OCI-M1 (cell line): ENCODE measurements at regions not wholly inside any gene's neighbourhood (a gene's known extent, or its start where the extent isn't known, plus 50 kb on each side); places are given as distances from the start of the nearest gene placed in this dataset.
A peak's percentile ranks its signal among the peaks of the same experiment; 100 is the strongest.

Experiments used
- DNase-seq: peaks from one replicate; lab custom pipeline; 2025; lab: John Stamatoyannopoulos, UW

DNA sequence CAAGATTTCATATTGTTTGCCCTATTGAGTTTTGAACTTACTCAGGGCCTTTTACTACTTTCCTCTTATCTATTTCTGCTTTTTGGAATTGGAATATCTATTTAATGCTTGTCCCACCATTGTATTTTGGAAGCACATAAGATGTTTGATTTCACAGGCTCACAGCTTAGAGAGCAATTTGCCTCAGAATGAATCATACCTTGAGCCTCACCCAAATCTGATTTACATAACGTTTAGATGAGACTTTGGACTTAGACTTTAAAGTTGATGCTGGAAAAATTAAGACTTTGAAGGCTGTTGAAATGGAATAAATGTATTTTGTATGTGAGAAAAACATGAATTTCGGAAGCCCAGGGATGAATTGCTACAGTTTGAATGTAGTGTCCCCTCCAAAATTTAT, 458.9 kb downstream of the CNTN6 start:
- DNase-seq = no peak

GRCh38 chr3:1552831-1553230, 460.0 kb downstream of the CNTN6 start:
- DNase-seq = no peak

DNA sequence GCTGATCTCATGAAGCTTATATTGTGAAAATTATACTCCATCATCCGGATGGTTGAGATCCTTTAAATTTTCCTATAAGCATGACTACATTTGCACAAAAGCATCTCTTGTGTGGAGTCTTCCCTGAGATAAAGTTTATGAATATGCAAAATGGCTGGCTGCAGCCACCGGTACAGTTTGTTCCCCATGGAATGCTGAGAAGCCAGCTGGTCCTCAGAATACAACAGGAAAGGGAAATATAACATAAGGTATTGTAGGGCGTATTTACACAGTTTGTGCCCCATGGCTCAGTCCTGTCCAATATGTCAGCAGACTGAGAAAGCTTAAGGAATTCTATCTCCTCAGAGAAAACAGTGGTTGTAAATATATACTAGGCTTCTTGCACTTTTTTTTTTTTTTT, 468.6 kb downstream of the CNTN6 start:
- DNase-seq = no peak

GRCh38 chr3:1571736-1572135, 478.9 kb downstream of the CNTN6 start:
- DNase-seq = peak; percentile 34

GRCh38 chr3:1576047-1576446, 483.2 kb downstream of the CNTN6 start:
- peak; percentile 55 for DNase-seq

DNA sequence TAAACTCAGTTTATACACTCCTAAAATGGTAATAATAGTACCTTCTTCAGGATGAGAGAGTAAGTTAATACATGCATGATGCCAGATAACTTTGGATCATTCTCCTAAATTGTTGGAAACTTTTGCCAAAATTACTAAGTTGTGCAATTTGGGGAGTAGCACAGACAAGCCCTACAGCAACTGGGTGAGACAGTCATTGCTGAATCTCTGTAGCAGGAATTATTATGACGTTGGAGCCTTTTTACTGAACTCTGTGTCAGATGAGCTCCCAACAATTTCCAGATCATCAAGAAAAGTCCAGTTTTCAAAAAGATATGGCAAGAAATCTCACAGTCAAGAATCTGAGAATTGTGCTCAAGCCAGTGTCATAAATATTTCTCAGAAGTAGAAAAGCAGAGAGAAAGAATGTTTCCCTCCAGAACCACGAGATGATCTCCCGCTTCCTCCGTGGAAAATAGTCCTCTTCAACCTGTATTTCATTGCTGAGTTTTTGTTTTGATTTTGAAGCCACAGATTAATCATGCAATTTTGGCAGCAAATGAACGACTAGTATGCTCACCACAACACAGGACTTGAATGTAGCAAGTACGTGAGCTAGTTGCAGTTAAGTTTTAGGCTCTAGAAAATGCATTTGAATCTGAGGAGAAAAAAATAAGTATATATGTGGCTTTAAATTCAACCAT, 485.4 kb downstream of the CNTN6 start:
- DNase-seq = no peak

DNA sequence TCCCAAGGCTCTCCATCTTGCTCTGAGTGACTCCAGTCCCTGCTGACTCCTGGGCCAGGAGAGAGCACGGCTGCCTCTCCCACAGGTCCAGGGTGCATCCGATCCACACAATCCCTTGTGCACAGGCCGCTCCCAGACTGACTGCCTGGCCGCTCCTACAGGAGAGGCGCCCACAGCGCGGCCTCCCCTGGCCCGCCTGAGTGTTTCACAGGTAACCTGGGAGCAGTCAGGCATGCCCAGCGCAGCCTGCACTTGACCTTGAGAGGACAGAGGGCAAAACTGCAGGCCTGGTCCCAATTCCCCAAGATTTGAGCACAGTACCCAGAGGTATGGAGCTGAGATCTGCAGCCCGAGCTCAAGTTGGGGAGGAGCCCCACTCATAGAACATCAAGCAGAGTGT, 490.2 kb downstream of the CNTN6 start:
- DNase-seq = no peak

DNA sequence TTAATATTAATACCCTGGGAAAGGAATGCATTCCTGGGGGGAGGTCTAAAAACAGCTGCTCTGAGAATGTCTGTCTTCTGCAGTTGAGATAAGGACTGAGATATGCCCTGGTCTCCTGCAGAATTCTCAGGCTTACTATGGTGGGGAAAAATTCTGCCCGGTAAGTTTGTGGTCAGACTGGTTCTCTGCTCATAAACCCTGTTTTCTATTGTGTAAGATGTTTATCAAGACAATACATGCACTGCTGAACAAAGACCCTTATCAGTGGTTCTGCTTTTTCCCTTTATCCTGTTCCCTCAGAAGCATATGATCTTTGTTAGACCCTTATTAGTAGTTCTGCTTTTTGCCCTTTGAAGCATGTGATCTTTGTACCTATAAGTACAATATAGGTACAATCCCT, 494.6 kb downstream of the CNTN6 start:
- peak; percentile 90 for DNase-seq

GRCh38 chr3:1591327-1592028, 498.7 kb downstream of the CNTN6 start:
- DNase-seq = no peak

DNA sequence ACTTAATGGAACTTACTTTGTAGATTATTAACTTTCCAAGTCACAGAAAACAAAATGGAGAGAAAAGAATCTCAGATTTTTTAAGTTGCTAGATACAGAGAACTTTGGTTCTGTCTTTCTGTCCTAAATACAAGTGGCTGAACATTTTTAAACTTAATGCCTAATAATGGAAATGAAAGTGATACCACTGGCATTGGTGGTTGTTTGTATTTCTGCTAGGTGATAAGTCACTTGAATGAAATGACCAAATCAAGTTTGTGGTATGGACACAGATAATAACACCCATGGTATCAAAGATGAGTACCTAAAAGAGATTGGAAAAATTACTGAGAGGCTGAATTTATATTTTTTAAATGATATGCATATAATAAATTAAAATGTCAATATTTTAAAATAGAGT, 502.1 kb downstream of the CNTN6 start:
- no peak for DNase-seq

GRCh38 chr3:1600206-1600605, 498.5 kb upstream of the CNTN4 start:
- no peak for DNase-seq

- no peak for DNase-seq
Observed at GRCh38 chr3:1600700-1601418, 497.8 kb upstream of the CNTN4 start.

GRCh38 chr3:1609416-1609815, 489.2 kb upstream of the CNTN4 start:
- DNase-seq = peak; percentile 47

DNA sequence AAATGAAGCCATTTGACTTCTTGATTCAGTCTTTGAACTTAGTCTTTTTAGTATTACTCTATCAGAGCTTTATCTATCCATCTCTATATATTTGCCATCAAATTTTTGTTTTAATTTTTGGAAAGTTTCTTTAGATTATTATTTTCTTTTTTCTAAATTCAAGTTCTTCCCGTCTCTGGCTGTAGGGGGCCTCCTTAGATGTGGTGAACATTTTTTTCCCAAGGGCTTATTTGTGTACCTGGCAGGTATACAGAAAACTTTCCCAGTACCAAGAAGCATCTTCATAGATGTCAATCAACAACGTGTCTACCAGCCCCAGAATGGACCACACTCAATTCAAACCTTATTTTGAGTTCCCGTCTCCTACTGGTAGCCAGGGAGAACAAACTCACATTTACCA, 486.8 kb upstream of the CNTN4 start:
- no peak for DNase-seq

DNA sequence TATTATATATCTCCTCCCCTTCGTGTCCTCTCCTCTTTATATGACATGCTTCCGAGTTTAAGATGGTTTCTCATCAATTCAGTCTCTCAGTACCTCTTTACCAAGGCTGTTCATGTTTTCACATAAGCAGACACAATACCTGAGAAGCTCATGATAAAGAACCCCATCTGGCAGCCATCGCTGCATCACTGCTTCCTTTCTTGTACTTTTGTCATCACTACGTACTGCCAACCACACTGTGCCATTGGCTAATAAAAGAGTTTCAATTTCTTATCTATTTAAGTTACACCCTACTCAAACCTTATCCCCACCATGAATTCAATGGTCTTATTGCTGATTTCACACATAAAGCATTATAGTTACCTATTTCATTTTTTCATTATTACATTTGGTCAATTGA, 484.7 kb upstream of the CNTN4 start:
- DNase-seq = no peak

- DNase-seq = no peak
Observed at GRCh38 chr3:1616744-1617143, 481.9 kb upstream of the CNTN4 start.

GRCh38 chr3:1623896-1624295, 474.8 kb upstream of the CNTN4 start:
- no peak for DNase-seq

DNA sequence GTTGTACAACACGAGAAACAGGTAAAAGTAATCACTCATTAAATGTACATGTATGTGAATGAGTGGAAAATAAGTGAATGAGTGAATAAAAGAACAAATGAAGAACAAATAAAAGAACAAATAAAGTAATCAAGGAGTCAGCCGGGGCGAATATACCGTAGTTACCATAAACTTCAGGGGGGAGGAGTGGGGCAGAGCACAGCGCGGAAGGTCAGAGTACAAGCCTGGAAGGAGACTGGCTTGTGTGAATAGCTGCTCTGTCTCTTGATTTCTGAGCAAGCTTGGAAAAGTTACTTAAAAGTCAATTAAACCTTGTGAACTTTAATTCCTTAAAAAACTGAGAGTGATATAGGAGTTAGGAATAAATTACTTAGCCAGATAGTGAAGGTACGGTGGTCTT, 466.5 kb upstream of the CNTN4 start:
- no peak for DNase-seq

GRCh38 chr3:1661839-1662238, 436.8 kb upstream of the CNTN4 start:
- no peak for DNase-seq

- no peak for DNase-seq
Observed at GRCh38 chr3:1664266-1664665, 434.4 kb upstream of the CNTN4 start.

GRCh38 chr3:1666865-1667264, 431.8 kb upstream of the CNTN4 start:
- no peak for DNase-seq

DNA sequence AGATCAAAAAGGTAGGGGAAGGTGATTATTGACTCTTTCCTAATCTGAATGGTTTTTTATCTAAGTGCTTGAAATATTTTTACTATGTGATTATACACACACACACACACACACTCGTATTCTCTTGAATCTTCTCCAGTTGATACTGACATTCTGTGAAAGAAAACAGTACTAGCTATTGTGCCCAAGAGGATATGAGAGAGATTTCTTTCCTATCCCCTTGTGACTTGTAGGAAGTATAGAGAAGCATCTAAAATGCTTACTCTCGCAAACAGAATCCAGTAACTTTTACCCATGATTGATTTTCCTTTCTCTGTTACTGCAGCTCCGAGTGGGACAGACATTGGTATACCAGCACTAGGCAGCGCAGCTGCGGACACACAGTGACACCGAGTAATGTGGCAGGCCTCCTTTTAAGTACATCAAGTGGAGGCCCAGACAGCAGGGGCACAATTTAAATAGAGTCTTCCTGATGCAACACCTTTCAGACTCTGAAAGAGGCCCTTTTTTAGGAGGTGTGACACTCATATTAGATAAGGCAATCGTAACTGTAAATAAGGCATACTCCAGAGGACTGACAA, 421.0 kb upstream of the CNTN4 start:
- no peak for DNase-seq

- DNase-seq = no peak
Observed at GRCh38 chr3:1692428-1692827, 406.2 kb upstream of the CNTN4 start.
